H1 (cell line): ENCODE measurements at regions not wholly inside any gene's neighbourhood (a gene's known extent, or its start where the extent isn't known, plus 50 kb on each side); places are given as distances from the start of the nearest gene placed in this dataset.

Source experiments
- ATF2 ChIP-seq: IDR thresholded peaks from 2 replicates; pipeline ENCODE4 v1.6.1; 2012; ENCODE audit warnings: low read length, inconsistent platforms
- CREB1 ChIP-seq: IDR thresholded peaks from 2 replicates; pipeline ENCODE4 v1.6.1; 2012; ENCODE audit warnings: inconsistent platforms
- JUN ChIP-seq: IDR thresholded peaks from 2 replicates; pipeline ENCODE4 v1.6.1; 2011; ENCODE audit warnings: low read depth, mild to moderate bottlenecking, improper control_type of control experiment, low read length
- MAFK ChIP-seq: IDR thresholded peaks from 2 replicates; pipeline ENCODE4 v1.6.1; 2012; ENCODE audit warnings: low read depth, mild to moderate bottlenecking, improper control_type of control experiment, low read length

GRCh38 chr13:111595276-111595675, 274.8 kb downstream of the TEX29 start (continued):
- TF ChIP-seq ATF2 (no peak), CREB1 (no peak), JUN (no peak), MAFK (no peak)
- TF ChIP-seq, all 59 proteins: peak for 0
